Activated CD4-positive, alpha-beta memory T cell treated with anti-CD3 and anti-CD28 coated beads, Interleukin-2, amount 10 ng/mL, durations not matched to agents 7 days and 5 days (primary cell): ENCODE measurements at regions not wholly inside any gene's neighbourhood (a gene's known extent, or its start where the extent isn't known, plus 50 kb on each side); places are given as distances from the start of the nearest gene placed in this dataset.

Experiments used
- CTCF ChIA-PET: fragments of 350-600 bp; sonication (Branson Sonifier 250); formaldehyde crosslinking; loops from one replicate; lab custom pipeline; 2021; ENCODE audit warnings: antibody characterized with exemption, inconsistent platforms; lab: Charles Lee
- POLR2A ChIA-PET: fragments of 350-600 bp; sonication (Branson Sonifier 250); formaldehyde crosslinking; loops from one replicate; lab custom pipeline; 2021; ENCODE audit warnings: antibody characterized with exemption; lab: Charles Lee
- DNase-seq: peaks from one replicate; pipeline ENCODE4 v3.0.0-alpha.2; 2020
- H3K27ac Mint-ChIP-seq: one replicate; pipeline ENCODE4 v1.8.0; 2021; ENCODE audit warnings: mild to moderate bottlenecking, mixed read lengths
- H3K27me3 Mint-ChIP-seq: one replicate; pipeline ENCODE4 v1.8.0; 2021; ENCODE audit warnings: mixed read lengths
- H3K36me3 Mint-ChIP-seq: one replicate; pipeline ENCODE4 v1.8.0; 2021; ENCODE audit warnings: low read depth, mixed read lengths
- H3K4me1 Mint-ChIP-seq: one replicate; pipeline ENCODE4 v1.8.0; 2021; ENCODE audit warnings: mixed read lengths
- H3K4me3 Mint-ChIP-seq: one replicate; pipeline ENCODE4 v1.8.0; 2021; ENCODE audit warnings: mild to moderate bottlenecking, mixed read lengths
- H3K9me3 Mint-ChIP-seq: one replicate; pipeline ENCODE4 v1.8.0; 2021; ENCODE audit warnings: mixed read lengths

GRCh38 chr2:150027164-150027563 is 439.6 kb upstream of the MMADHC start:
- POLR2A ChIA-PET, result no interaction called here
- no peak overlapping the region for H3K4me3 Mint-ChIP-seq

GRCh38 chr2:150023663-150024062 is 436.1 kb upstream of the MMADHC start:
- Mint-ChIP-seq H3K27ac (no peak overlapping the region), H3K27me3 (no peaks in the 10 kb centered on the region), H3K36me3 (no peaks in the 10 kb centered on the region), H3K4me3 (no peak overlapping the region), H3K9me3 (no peaks in the 10 kb centered on the region), H3K4me1 (no peaks in the 10 kb centered on the region)
- ChIA-PET POLR2A (no interaction called here), CTCF (no interaction called here)
- no peak for DNase-seq

More at GRCh38 chr2:150027164-150027563, 439.6 kb upstream of the MMADHC start:
- no peak for DNase-seq
- Mint-ChIP-seq H3K9me3 (no peaks in the 10 kb centered on the region), H3K36me3 (no peaks in the 10 kb centered on the region), H3K27me3 (no peaks in the 10 kb centered on the region), H3K27ac (no peak overlapping the region), H3K4me1 (no peaks in the 10 kb centered on the region)
- CTCF ChIA-PET, result no interaction called here

GRCh38 chr2:150023044-150023443 is 435.5 kb upstream of the MMADHC start:
- Mint-ChIP-seq H3K9me3 (no peaks in the 10 kb centered on the region), H3K27me3 (no peaks in the 10 kb centered on the region), H3K36me3 (no peaks in the 10 kb centered on the region), H3K27ac (no peak overlapping the region), H3K4me1 (no peaks in the 10 kb centered on the region), H3K4me3 (no peak overlapping the region)
- CTCF ChIA-PET, result interaction anchor here (1.1 kb wide), 1 partner anchor 425 kb away, joined by 4 read pairs; no protein-coding TSS in a partner anchor
- DNase-seq, result peak; percentile 20
- POLR2A ChIA-PET, result no interaction called here

GRCh38 chr2:150020937-150021673 is 433.5 kb upstream of the MMADHC start:
- Mint-ChIP-seq H3K36me3 (no peaks in the 10 kb centered on the region), H3K27ac (no peak overlapping the region), H3K27me3 (no peaks in the 10 kb centered on the region), H3K4me1 (no peaks in the 10 kb centered on the region), H3K4me3 (no peak overlapping the region), H3K9me3 (no peaks in the 10 kb centered on the region)
- no peak for DNase-seq
- ChIA-PET CTCF (no interaction called here), POLR2A (no interaction called here)

- H3K4me3 Mint-ChIP-seq, result no peak overlapping the region
- DNase-seq, result no peak
- H3K9me3 Mint-ChIP-seq, result no peaks in the 10 kb centered on the region
- CTCF ChIA-PET, result no interaction called here
- no peaks in the 10 kb centered on the region for H3K4me1 Mint-ChIP-seq
- no peak overlapping the region for H3K27ac Mint-ChIP-seq
- no peaks in the 10 kb centered on the region for H3K27me3 Mint-ChIP-seq
- POLR2A ChIA-PET, result no interaction called here
- H3K36me3 Mint-ChIP-seq, result no peaks in the 10 kb centered on the region
Observed at GRCh38 chr2:150020221-150020620, 432.6 kb upstream of the MMADHC start.

GRCh38 chr2:150019063-150019462 is 431.5 kb upstream of the MMADHC start:
- Mint-ChIP-seq H3K4me1 (no peaks in the 10 kb centered on the region), H3K27ac (no peak overlapping the region), H3K9me3 (no peaks in the 10 kb centered on the region), H3K27me3 (no peaks in the 10 kb centered on the region), H3K4me3 (no peak overlapping the region), H3K36me3 (no peaks in the 10 kb centered on the region)
- CTCF ChIA-PET, result no interaction called here
- DNase-seq, result no peak
- POLR2A ChIA-PET, result no interaction called here

- Mint-ChIP-seq H3K9me3 (no peaks in the 10 kb centered on the region), H3K36me3 (no peaks in the 10 kb centered on the region), H3K4me3 (no peak overlapping the region), H3K27me3 (no peaks in the 10 kb centered on the region), H3K27ac (no peak overlapping the region), H3K4me1 (no peaks in the 10 kb centered on the region)
- no peak for DNase-seq
- POLR2A ChIA-PET, result no interaction called here
- CTCF ChIA-PET, result no interaction called here
Observed at GRCh38 chr2:150012986-150013385, 425.4 kb upstream of the MMADHC start.

GRCh38 chr2:150011161-150011730 is 423.7 kb upstream of the MMADHC start:
- H3K27me3 Mint-ChIP-seq, result no peaks in the 10 kb centered on the region

GRCh38 chr2:150008901-150009300 is 421.3 kb upstream of the MMADHC start:
- ChIA-PET CTCF (no interaction called here), POLR2A (no interaction called here)
- H3K36me3 Mint-ChIP-seq, result no peaks in the 10 kb centered on the region
- H3K9me3 Mint-ChIP-seq, result no peaks in the 10 kb centered on the region
- no peak for DNase-seq
- H3K4me3 Mint-ChIP-seq, result no peak overlapping the region
- H3K27ac Mint-ChIP-seq, result no peak overlapping the region
- no peaks in the 10 kb centered on the region for H3K27me3 Mint-ChIP-seq
- no peaks in the 10 kb centered on the region for H3K4me1 Mint-ChIP-seq

More at GRCh38 chr2:150011161-150011730, 423.7 kb upstream of the MMADHC start:
- no peak for DNase-seq
- Mint-ChIP-seq H3K9me3 (no peaks in the 10 kb centered on the region), H3K36me3 (no peaks in the 10 kb centered on the region), H3K27ac (no peak overlapping the region), H3K4me1 (no peaks in the 10 kb centered on the region), H3K4me3 (no peak overlapping the region)
- POLR2A ChIA-PET, result no interaction called here
- CTCF ChIA-PET, result no interaction called here

- H3K4me3 Mint-ChIP-seq, result no peak overlapping the region
- ChIA-PET POLR2A (no interaction called here), CTCF (no interaction called here)
- no peak for DNase-seq
- no peaks in the 10 kb centered on the region for H3K4me1 Mint-ChIP-seq
- H3K27me3 Mint-ChIP-seq, result no peaks in the 10 kb centered on the region
- H3K9me3 Mint-ChIP-seq, result no peaks in the 10 kb centered on the region
- H3K27ac Mint-ChIP-seq, result no peak overlapping the region
- no peaks in the 10 kb centered on the region for H3K36me3 Mint-ChIP-seq
Observed at GRCh38 chr2:150007815-150008430, 420.3 kb upstream of the MMADHC start.

- Mint-ChIP-seq H3K4me1 (no peaks in the 10 kb centered on the region), H3K27me3 (no peaks in the 10 kb centered on the region), H3K27ac (no peak overlapping the region), H3K4me3 (no peak overlapping the region), H3K36me3 (no peaks in the 10 kb centered on the region), H3K9me3 (no peaks in the 10 kb centered on the region)
- ChIA-PET CTCF (no interaction called here), POLR2A (no interaction called here)
- DNase-seq, result no peak
Observed at GRCh38 chr2:150006591-150006990, 419.0 kb upstream of the MMADHC start.

- ChIA-PET POLR2A (no interaction called here), CTCF (no interaction called here)
- Mint-ChIP-seq H3K9me3 (no peaks in the 10 kb centered on the region), H3K36me3 (no peaks in the 10 kb centered on the region), H3K27me3 (no peaks in the 10 kb centered on the region), H3K4me1 (no peaks in the 10 kb centered on the region), H3K4me3 (no peak overlapping the region), H3K27ac (no peak overlapping the region)
- DNase-seq, result no peak
Observed at GRCh38 chr2:150003544-150003943, 416.0 kb upstream of the MMADHC start.

- H3K4me1 Mint-ChIP-seq, result no peaks in the 10 kb centered on the region
- H3K4me3 Mint-ChIP-seq, result no peak overlapping the region
- no peak for DNase-seq
- no peaks in the 10 kb centered on the region for H3K9me3 Mint-ChIP-seq
- H3K27me3 Mint-ChIP-seq, result no peaks in the 10 kb centered on the region
- CTCF ChIA-PET, result no interaction called here
- H3K36me3 Mint-ChIP-seq, result no peaks in the 10 kb centered on the region
- POLR2A ChIA-PET, result no interaction called here
- H3K27ac Mint-ChIP-seq, result no peak overlapping the region
Observed at GRCh38 chr2:150001788-150002187, 414.2 kb upstream of the MMADHC start.

- H3K27ac Mint-ChIP-seq, result no peak overlapping the region
- POLR2A ChIA-PET, result no interaction called here
Observed at GRCh38 chr2:149996901-149997300, 409.3 kb upstream of the MMADHC start.

More at GRCh38 chr2:149996901-149997300, 409.3 kb upstream of the MMADHC start:
- Mint-ChIP-seq H3K27me3 (no peaks in the 10 kb centered on the region), H3K4me1 (no peaks in the 10 kb centered on the region), H3K9me3 (no peaks in the 10 kb centered on the region), H3K4me3 (no peak overlapping the region), H3K36me3 (no peaks in the 10 kb centered on the region)
- DNase-seq, result no peak
- CTCF ChIA-PET, result no interaction called here
